Hepatocyte (in vitro differentiated cells): ENCODE measurements at regions not wholly inside any gene's neighbourhood (a gene's known extent, or its start where the extent isn't known, plus 50 kb on each side); places are given as distances from the start of the nearest gene placed in this dataset.

Experiments used
- EZH2phosphoT487 ChIP-seq: fragments of 200-600 bp; sonication (generic); IDR thresholded peaks from one replicate; pipeline ENCODE4 v1.6.1; 2018; ENCODE audit warnings: antibody characterized with exemption, mild to moderate bottlenecking, low read depth, moderate library complexity; ENCODE audit not compliant: unreplicated experiment, severe bottlenecking
- TF ChIP-seq, protein P1 (sequence below): fragments of 200-600 bp; sonication (generic); IDR thresholded peaks from 2 replicates; pipeline ENCODE4 v1.5.1; 2016; ENCODE audit warnings: antibody characterized with exemption, mild to moderate bottlenecking; ENCODE audit not compliant: poor library complexity

DNA sequence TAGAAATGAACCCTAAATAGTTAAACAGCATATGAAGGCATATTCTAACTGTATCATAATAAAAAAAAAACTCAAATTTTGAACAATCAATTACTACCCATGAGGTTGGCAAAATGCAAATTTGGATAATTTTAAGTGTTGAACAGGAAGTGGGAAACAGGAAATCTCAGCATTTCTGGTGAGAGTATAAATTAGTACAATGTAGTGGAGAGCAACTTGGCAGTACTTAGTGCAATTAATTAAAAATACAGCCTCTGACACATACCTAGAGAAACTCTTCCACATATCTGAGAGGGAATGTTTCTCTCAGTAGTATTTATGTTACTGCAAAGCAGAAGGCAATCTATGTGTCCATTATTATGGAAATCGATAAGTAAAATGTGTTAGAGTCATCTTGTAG lies 96.8 kb downstream of the TUSC7 start:
- TF ChIP-seq, protein P1, sequence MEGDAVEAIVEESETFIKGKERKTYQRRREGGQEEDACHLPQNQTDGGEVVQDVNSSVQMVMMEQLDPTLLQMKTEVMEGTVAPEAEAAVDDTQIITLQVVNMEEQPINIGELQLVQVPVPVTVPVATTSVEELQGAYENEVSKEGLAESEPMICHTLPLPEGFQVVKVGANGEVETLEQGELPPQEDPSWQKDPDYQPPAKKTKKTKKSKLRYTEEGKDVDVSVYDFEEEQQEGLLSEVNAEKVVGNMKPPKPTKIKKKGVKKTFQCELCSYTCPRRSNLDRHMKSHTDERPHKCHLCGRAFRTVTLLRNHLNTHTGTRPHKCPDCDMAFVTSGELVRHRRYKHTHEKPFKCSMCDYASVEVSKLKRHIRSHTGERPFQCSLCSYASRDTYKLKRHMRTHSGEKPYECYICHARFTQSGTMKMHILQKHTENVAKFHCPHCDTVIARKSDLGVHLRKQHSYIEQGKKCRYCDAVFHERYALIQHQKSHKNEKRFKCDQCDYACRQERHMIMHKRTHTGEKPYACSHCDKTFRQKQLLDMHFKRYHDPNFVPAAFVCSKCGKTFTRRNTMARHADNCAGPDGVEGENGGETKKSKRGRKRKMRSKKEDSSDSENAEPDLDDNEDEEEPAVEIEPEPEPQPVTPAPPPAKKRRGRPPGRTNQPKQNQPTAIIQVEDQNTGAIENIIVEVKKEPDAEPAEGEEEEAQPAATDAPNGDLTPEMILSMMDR = no peak
- TF ChIP-seq EZH2phosphoT487 = no peak
